ENCODE measurements at regions not wholly inside any gene's neighbourhood (a gene's known extent, or its start where the extent isn't known, plus 50 kb on each side); places are given as distances from the start of the nearest gene placed in this dataset.

- Histone ChIP-seq H3K27me3 (ENCODE audit: control insufficient read depth, insufficient read depth, low read length) (no peaks in the 10 kb centered on the region), H3K9me3 (ENCODE audit: control insufficient read depth, insufficient read depth, low read length) (no peaks in the 10 kb centered on the region), H3K36me3 (ENCODE audit: control insufficient read depth, insufficient read depth, low read length) (no peaks in the 10 kb centered on the region), H3K4me1 (ENCODE audit: control insufficient read depth, insufficient read depth, low read length) (no peaks in the 10 kb centered on the region), H3K9ac (ENCODE audit: low read depth, low read length) (no peak overlapping the region), H3K4me3 (ENCODE audit: low read depth, low read length) (no peak overlapping the region)
These were observed 147.7 kb upstream of the GRIA3 start for GRCh38 chrX:123036401-123036800.

- no peaks in the 10 kb centered on the region for H3K36me3 ChIP-seq (ENCODE audit: control insufficient read depth, insufficient read depth, low read length)
- H3K9me3 ChIP-seq (ENCODE audit: control insufficient read depth, insufficient read depth, low read length): no peaks in the 10 kb centered on the region
- H3K27me3 ChIP-seq (ENCODE audit: control insufficient read depth, insufficient read depth, low read length): no peaks in the 10 kb centered on the region
- H3K4me3 ChIP-seq (ENCODE audit: low read depth, low read length): no peak overlapping the region
- H3K4me1 ChIP-seq (ENCODE audit: control insufficient read depth, insufficient read depth, low read length): peaks cover 2% of the 10 kb centered on the region
- no peak overlapping the region for H3K9ac ChIP-seq (ENCODE audit: low read depth, low read length)
These were observed 134.9 kb upstream of the GRIA3 start for GRCh38 chrX:123049071-123049625.

- H3K4me3 ChIP-seq (ENCODE audit: low read depth, low read length): no peak overlapping the region
- H3K36me3 ChIP-seq (ENCODE audit: control insufficient read depth, insufficient read depth, low read length): no peaks in the 10 kb centered on the region
- no peak overlapping the region for H3K9ac ChIP-seq (ENCODE audit: low read depth, low read length)
- no peaks in the 10 kb centered on the region for H3K4me1 ChIP-seq (ENCODE audit: control insufficient read depth, insufficient read depth, low read length)
- H3K27me3 ChIP-seq (ENCODE audit: control insufficient read depth, insufficient read depth, low read length): no peaks in the 10 kb centered on the region
- no peaks in the 10 kb centered on the region for H3K9me3 ChIP-seq (ENCODE audit: control insufficient read depth, insufficient read depth, low read length)
These were observed 123.1 kb upstream of the GRIA3 start for GRCh38 chrX:123060986-123061385.

GRCh38 chrX:123064053-123064452 lies 120.0 kb upstream of the GRIA3 start:
- no peaks in the 10 kb centered on the region for H3K9me3 ChIP-seq (ENCODE audit: control insufficient read depth, insufficient read depth, low read length)
- H3K4me3 ChIP-seq (ENCODE audit: low read depth, low read length): no peak overlapping the region

GRCh38 chrX:123072686-123073385 lies 111.2 kb upstream of the GRIA3 start:
- no peaks in the 10 kb centered on the region for H3K4me1 ChIP-seq (ENCODE audit: control insufficient read depth, insufficient read depth, low read length)
- no peak overlapping the region for H3K4me3 ChIP-seq (ENCODE audit: low read depth, low read length)
- no peaks in the 10 kb centered on the region for H3K9me3 ChIP-seq (ENCODE audit: control insufficient read depth, insufficient read depth, low read length)
- H3K27me3 ChIP-seq (ENCODE audit: control insufficient read depth, insufficient read depth, low read length): no peaks in the 10 kb centered on the region
- H3K9ac ChIP-seq (ENCODE audit: low read depth, low read length): no peak overlapping the region
- H3K36me3 ChIP-seq (ENCODE audit: control insufficient read depth, insufficient read depth, low read length): no peaks in the 10 kb centered on the region

More at GRCh38 chrX:123064053-123064452, 120.0 kb upstream of the GRIA3 start:
- no peaks in the 10 kb centered on the region for H3K36me3 ChIP-seq (ENCODE audit: control insufficient read depth, insufficient read depth, low read length)
- no peaks in the 10 kb centered on the region for H3K4me1 ChIP-seq (ENCODE audit: control insufficient read depth, insufficient read depth, low read length)
- H3K27me3 ChIP-seq (ENCODE audit: control insufficient read depth, insufficient read depth, low read length): no peaks in the 10 kb centered on the region
- no peak overlapping the region for H3K9ac ChIP-seq (ENCODE audit: low read depth, low read length)

GRCh38 chrX:123075947-123076561 lies 108.0 kb upstream of the GRIA3 start:
- Histone ChIP-seq H3K9ac (ENCODE audit: low read depth, low read length) (no peak overlapping the region), H3K4me3 (ENCODE audit: low read depth, low read length) (no peak overlapping the region), H3K9me3 (ENCODE audit: control insufficient read depth, insufficient read depth, low read length) (no peaks in the 10 kb centered on the region), H3K4me1 (ENCODE audit: control insufficient read depth, insufficient read depth, low read length) (no peaks in the 10 kb centered on the region), H3K27me3 (ENCODE audit: control insufficient read depth, insufficient read depth, low read length) (no peaks in the 10 kb centered on the region), H3K36me3 (ENCODE audit: control insufficient read depth, insufficient read depth, low read length) (no peaks in the 10 kb centered on the region)

- Histone ChIP-seq H3K4me1 (ENCODE audit: control insufficient read depth, insufficient read depth, low read length) (no peaks in the 10 kb centered on the region), H3K27me3 (ENCODE audit: control insufficient read depth, insufficient read depth, low read length) (no peaks in the 10 kb centered on the region), H3K9ac (ENCODE audit: low read depth, low read length) (no peak overlapping the region), H3K4me3 (ENCODE audit: low read depth, low read length) (no peak overlapping the region), H3K36me3 (ENCODE audit: control insufficient read depth, insufficient read depth, low read length) (no peaks in the 10 kb centered on the region), H3K9me3 (ENCODE audit: control insufficient read depth, insufficient read depth, low read length) (no peaks in the 10 kb centered on the region)
These were observed 106.4 kb upstream of the GRIA3 start for GRCh38 chrX:123077631-123078030.

GRCh38 chrX:123080065-123080464 lies 104.0 kb upstream of the GRIA3 start:
- H3K4me1 ChIP-seq (ENCODE audit: control insufficient read depth, insufficient read depth, low read length): no peaks in the 10 kb centered on the region
- no peaks in the 10 kb centered on the region for H3K9me3 ChIP-seq (ENCODE audit: control insufficient read depth, insufficient read depth, low read length)
- H3K9ac ChIP-seq (ENCODE audit: low read depth, low read length): no peak overlapping the region
- no peaks in the 10 kb centered on the region for H3K36me3 ChIP-seq (ENCODE audit: control insufficient read depth, insufficient read depth, low read length)
- no peak overlapping the region for H3K4me3 ChIP-seq (ENCODE audit: low read depth, low read length)
- H3K27me3 ChIP-seq (ENCODE audit: control insufficient read depth, insufficient read depth, low read length): no peaks in the 10 kb centered on the region

- Histone ChIP-seq H3K4me1 (ENCODE audit: control insufficient read depth, insufficient read depth, low read length) (no peaks in the 10 kb centered on the region), H3K27me3 (ENCODE audit: control insufficient read depth, insufficient read depth, low read length) (no peaks in the 10 kb centered on the region), H3K36me3 (ENCODE audit: control insufficient read depth, insufficient read depth, low read length) (no peaks in the 10 kb centered on the region)
These were observed 102.3 kb upstream of the GRIA3 start for GRCh38 chrX:123081776-123082175.

GRCh38 chrX:123083924-123084323 lies 100.2 kb upstream of the GRIA3 start:
- Histone ChIP-seq H3K9ac (ENCODE audit: low read depth, low read length) (no peak overlapping the region), H3K27me3 (ENCODE audit: control insufficient read depth, insufficient read depth, low read length) (no peaks in the 10 kb centered on the region), H3K36me3 (ENCODE audit: control insufficient read depth, insufficient read depth, low read length) (no peaks in the 10 kb centered on the region), H3K4me1 (ENCODE audit: control insufficient read depth, insufficient read depth, low read length) (no peaks in the 10 kb centered on the region), H3K4me3 (ENCODE audit: low read depth, low read length) (no peak overlapping the region), H3K9me3 (ENCODE audit: control insufficient read depth, insufficient read depth, low read length) (no peaks in the 10 kb centered on the region)

More at GRCh38 chrX:123081776-123082175, 102.3 kb upstream of the GRIA3 start:
- Histone ChIP-seq H3K4me3 (ENCODE audit: low read depth, low read length) (no peak overlapping the region), H3K9me3 (ENCODE audit: control insufficient read depth, insufficient read depth, low read length) (no peaks in the 10 kb centered on the region), H3K9ac (ENCODE audit: low read depth, low read length) (no peak overlapping the region)

GRCh38 chrX:123084797-123085196 lies 99.3 kb upstream of the GRIA3 start:
- no peak overlapping the region for H3K4me3 ChIP-seq (ENCODE audit: low read depth, low read length)
- no peaks in the 10 kb centered on the region for H3K9me3 ChIP-seq (ENCODE audit: control insufficient read depth, insufficient read depth, low read length)
- H3K27me3 ChIP-seq (ENCODE audit: control insufficient read depth, insufficient read depth, low read length): no peaks in the 10 kb centered on the region
- H3K9ac ChIP-seq (ENCODE audit: low read depth, low read length): no peak overlapping the region
- no peaks in the 10 kb centered on the region for H3K4me1 ChIP-seq (ENCODE audit: control insufficient read depth, insufficient read depth, low read length)
- no peaks in the 10 kb centered on the region for H3K36me3 ChIP-seq (ENCODE audit: control insufficient read depth, insufficient read depth, low read length)

GRCh38 chrX:123085311-123085940 lies 98.7 kb upstream of the GRIA3 start:
- Histone ChIP-seq H3K27me3 (ENCODE audit: control insufficient read depth, insufficient read depth, low read length) (no peaks in the 10 kb centered on the region), H3K4me1 (ENCODE audit: control insufficient read depth, insufficient read depth, low read length) (no peaks in the 10 kb centered on the region), H3K4me3 (ENCODE audit: low read depth, low read length) (no peak overlapping the region), H3K9me3 (ENCODE audit: control insufficient read depth, insufficient read depth, low read length) (no peaks in the 10 kb centered on the region), H3K9ac (ENCODE audit: low read depth, low read length) (no peak overlapping the region), H3K36me3 (ENCODE audit: control insufficient read depth, insufficient read depth, low read length) (no peaks in the 10 kb centered on the region)
